ENCODE measurements at regions not wholly inside any gene's neighbourhood (a gene's known extent, or its start where the extent isn't known, plus 50 kb on each side); places are given as distances from the start of the nearest gene placed in this dataset.

DNA sequence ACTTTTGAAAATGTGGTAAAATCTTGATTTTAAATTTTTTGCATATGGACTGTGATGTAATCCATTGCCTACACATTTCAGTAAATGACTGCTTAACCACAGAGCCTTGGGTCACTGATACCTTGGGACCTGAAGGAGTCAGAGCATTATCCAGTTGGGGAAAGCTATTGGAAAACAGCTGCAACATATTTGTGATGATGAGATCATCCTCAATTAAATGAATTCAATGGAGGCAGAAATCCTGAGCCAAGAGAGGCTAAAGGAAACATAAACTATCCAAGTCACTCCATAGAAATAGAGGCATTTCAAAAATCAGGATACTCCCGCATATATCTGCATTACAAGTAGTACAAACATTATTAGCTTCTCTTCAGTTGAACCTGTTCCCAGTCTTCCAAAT, 99.8 kb upstream of the PRMT6 start:
- no peak for DNase-seq (ENCODE audit: low spot score)
- no peak for TF ChIP-seq EZH2phosphoT487 (IDR thresholded peaks at IDR 0.05; ENCODE audit: low read depth, severe bottlenecking, unreplicated experiment)
- no peak for TF ChIP-seq EZH2 (IDR thresholded peaks at IDR 0.05; ENCODE audit: borderline replicate concordance)
- TF ChIP-seq, protein P1, sequence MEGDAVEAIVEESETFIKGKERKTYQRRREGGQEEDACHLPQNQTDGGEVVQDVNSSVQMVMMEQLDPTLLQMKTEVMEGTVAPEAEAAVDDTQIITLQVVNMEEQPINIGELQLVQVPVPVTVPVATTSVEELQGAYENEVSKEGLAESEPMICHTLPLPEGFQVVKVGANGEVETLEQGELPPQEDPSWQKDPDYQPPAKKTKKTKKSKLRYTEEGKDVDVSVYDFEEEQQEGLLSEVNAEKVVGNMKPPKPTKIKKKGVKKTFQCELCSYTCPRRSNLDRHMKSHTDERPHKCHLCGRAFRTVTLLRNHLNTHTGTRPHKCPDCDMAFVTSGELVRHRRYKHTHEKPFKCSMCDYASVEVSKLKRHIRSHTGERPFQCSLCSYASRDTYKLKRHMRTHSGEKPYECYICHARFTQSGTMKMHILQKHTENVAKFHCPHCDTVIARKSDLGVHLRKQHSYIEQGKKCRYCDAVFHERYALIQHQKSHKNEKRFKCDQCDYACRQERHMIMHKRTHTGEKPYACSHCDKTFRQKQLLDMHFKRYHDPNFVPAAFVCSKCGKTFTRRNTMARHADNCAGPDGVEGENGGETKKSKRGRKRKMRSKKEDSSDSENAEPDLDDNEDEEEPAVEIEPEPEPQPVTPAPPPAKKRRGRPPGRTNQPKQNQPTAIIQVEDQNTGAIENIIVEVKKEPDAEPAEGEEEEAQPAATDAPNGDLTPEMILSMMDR (IDR thresholded peaks at IDR 0.05; ENCODE audit: poor library complexity) = no peak
- 91% methylated on average over 1 of the region's 1 CpG for WGBS (ENCODE audit: low lambda C conversion rate, missing lambda C conversion rate)
- Histone ChIP-seq H3K9me2 (replicated peaks; ENCODE audit: insufficient read depth) (no peaks in the 10 kb centered on the region), H3K27me3 (no peaks in the 10 kb centered on the region), H3K36me3 (replicated peaks; ENCODE audit: insufficient read depth, low read depth) (no peaks in the 10 kb centered on the region), H2AFZ (no peak overlapping the region), H3K79me2 (no peaks in the 10 kb centered on the region), H3K4me2 (no peak overlapping the region), H3K4me3 (no peak overlapping the region), H3K27ac (no peak overlapping the region), H3K9me3 (ENCODE audit: low read depth) (no peaks in the 10 kb centered on the region), H3K4me1 (ENCODE audit: insufficient read depth) (no peaks in the 10 kb centered on the region), H4K20me1 (ENCODE audit: insufficient read depth, poor library complexity, severe bottlenecking) (no peaks in the 10 kb centered on the region)

DNA sequence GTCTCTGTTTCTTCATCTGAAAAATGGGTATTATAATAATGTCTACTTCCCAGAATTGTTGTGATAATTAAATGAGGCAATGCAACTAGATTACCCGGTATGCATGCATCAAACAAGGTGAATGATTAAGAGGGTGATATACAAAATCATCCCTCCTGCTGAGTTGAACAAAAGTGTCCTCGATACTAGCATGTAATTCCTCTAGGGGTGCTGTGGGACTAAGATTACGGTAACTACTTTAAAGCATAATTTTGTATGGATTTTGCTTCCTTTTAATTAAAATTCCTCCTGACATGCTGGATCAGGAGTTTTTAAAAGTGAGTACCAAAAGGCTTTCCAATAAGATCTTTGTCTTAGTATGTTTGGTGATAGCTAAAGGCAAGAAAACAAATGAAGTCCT, 98.7 kb upstream of the PRMT6 start:
- no peak for TF ChIP-seq EZH2 (IDR thresholded peaks at IDR 0.05; ENCODE audit: borderline replicate concordance)
- TF ChIP-seq, protein P1 (IDR thresholded peaks at IDR 0.05; ENCODE audit: poor library complexity) = no peak
- no peak for TF ChIP-seq EZH2phosphoT487 (IDR thresholded peaks at IDR 0.05; ENCODE audit: low read depth, severe bottlenecking, unreplicated experiment)
- no peaks in the 10 kb centered on the region for H3K9me2 ChIP-seq (replicated peaks; ENCODE audit: insufficient read depth)
- H2AFZ ChIP-seq = no peak overlapping the region

DNA sequence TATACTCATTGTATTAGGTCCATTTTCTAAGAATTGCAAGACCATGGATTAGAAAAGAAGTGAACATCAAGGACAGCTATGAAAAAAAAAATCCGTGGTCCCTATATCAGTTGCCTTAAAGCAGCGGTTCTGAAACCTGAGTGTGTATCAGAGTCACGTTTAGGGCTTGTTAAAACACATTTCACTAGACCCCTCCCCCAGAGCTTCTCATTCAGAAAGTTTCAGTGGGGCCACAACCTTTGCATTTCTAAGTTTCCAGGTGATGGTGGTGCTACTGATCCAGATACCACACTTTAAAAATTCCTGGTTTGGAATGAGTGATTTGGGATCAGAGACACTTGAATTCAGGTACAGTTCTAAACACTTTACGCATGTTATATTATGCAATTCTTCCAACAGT, 96.1 kb upstream of the PRMT6 start:
- Histone ChIP-seq H3K79me2 (no peaks in the 10 kb centered on the region), H3K9me2 (replicated peaks; ENCODE audit: insufficient read depth) (no peaks in the 10 kb centered on the region), H3K27me3 (no peaks in the 10 kb centered on the region), H3K4me3 (no peak overlapping the region), H4K20me1 (ENCODE audit: insufficient read depth, poor library complexity, severe bottlenecking) (no peaks in the 10 kb centered on the region), H3K36me3 (replicated peaks; ENCODE audit: insufficient read depth, low read depth) (no peaks in the 10 kb centered on the region), H3K9me3 (ENCODE audit: low read depth) (no peaks in the 10 kb centered on the region), H2AFZ (no peak overlapping the region), H3K4me1 (ENCODE audit: insufficient read depth) (no peaks in the 10 kb centered on the region), H3K4me2 (no peak overlapping the region), H3K27ac (no peak overlapping the region)
- TF ChIP-seq EZH2 (IDR thresholded peaks at IDR 0.05; ENCODE audit: borderline replicate concordance) (no peak), EZH2phosphoT487 (IDR thresholded peaks at IDR 0.05; ENCODE audit: low read depth, severe bottlenecking, unreplicated experiment) (no peak)
- TF ChIP-seq, protein P1 (IDR thresholded peaks at IDR 0.05; ENCODE audit: poor library complexity) = no peak
- WGBS (ENCODE audit: low lambda C conversion rate, missing lambda C conversion rate) = 40% methylated on average over 4 of the region's 4 CpGs
- DNase-seq (ENCODE audit: low spot score) = no peak

More for the DNA sequence above, 98.7 kb upstream of the PRMT6 start:
- H3K4me2 ChIP-seq = no peak overlapping the region
- H3K4me1 ChIP-seq (ENCODE audit: insufficient read depth) = no peaks in the 10 kb centered on the region
- H3K27ac ChIP-seq = no peak overlapping the region
- no peaks in the 10 kb centered on the region for H3K9me3 ChIP-seq (ENCODE audit: low read depth)
- WGBS (ENCODE audit: low lambda C conversion rate, missing lambda C conversion rate) = 49% methylated on average over 3 of the region's 3 CpGs
- H3K27me3 ChIP-seq = no peaks in the 10 kb centered on the region
- no peak overlapping the region for H3K4me3 ChIP-seq
- H4K20me1 ChIP-seq (ENCODE audit: insufficient read depth, poor library complexity, severe bottlenecking) = no peaks in the 10 kb centered on the region
- H3K79me2 ChIP-seq = no peaks in the 10 kb centered on the region
- no peaks in the 10 kb centered on the region for H3K36me3 ChIP-seq (replicated peaks; ENCODE audit: insufficient read depth, low read depth)
- DNase-seq (ENCODE audit: low spot score) = no peak

DNA sequence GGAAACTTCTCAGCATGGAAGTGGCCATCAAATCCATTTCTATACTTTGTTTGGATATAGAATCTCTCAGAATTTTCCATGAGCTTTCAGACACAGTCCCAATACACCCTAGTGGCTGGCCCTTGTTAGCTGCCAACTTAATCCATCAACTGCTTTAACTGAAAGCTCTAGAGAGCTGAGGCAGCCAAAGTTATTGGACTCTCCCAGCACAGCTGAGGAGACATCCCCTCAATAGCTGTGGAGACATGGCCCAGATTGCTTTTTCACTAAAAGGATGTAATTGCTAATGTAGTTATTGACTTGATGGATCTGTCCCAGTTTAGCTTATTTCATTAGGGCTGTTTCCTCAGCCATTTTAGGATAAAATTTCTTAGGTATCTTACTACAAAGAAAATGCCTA, 94.8 kb upstream of the PRMT6 start:
- no peaks in the 10 kb centered on the region for H4K20me1 ChIP-seq (ENCODE audit: insufficient read depth, poor library complexity, severe bottlenecking)
- H3K4me3 ChIP-seq = no peak overlapping the region
- H3K9me2 ChIP-seq (replicated peaks; ENCODE audit: insufficient read depth) = no peaks in the 10 kb centered on the region
- H3K9me3 ChIP-seq (ENCODE audit: low read depth) = no peaks in the 10 kb centered on the region
- no peaks in the 10 kb centered on the region for H3K27me3 ChIP-seq
- no peak for DNase-seq (ENCODE audit: low spot score)
- H3K4me1 ChIP-seq (ENCODE audit: insufficient read depth) = no peaks in the 10 kb centered on the region
- TF ChIP-seq, protein P1 (IDR thresholded peaks at IDR 0.05; ENCODE audit: poor library complexity) = no peak
- TF ChIP-seq EZH2phosphoT487 (IDR thresholded peaks at IDR 0.05; ENCODE audit: low read depth, severe bottlenecking, unreplicated experiment) (no peak), EZH2 (IDR thresholded peaks at IDR 0.05; ENCODE audit: borderline replicate concordance) (no peak)
- no peak overlapping the region for H3K4me2 ChIP-seq
- no peak overlapping the region for H2AFZ ChIP-seq
- H3K36me3 ChIP-seq (replicated peaks; ENCODE audit: insufficient read depth, low read depth) = no peaks in the 10 kb centered on the region
- H3K79me2 ChIP-seq = no peaks in the 10 kb centered on the region
- no peak overlapping the region for H3K27ac ChIP-seq
